Suprapubic skin (tissue), 4 donors: ENCODE measurements at regions not wholly inside any gene's neighbourhood (a gene's known extent, or its start where the extent isn't known, plus 50 kb on each side); places are given as distances from the start of the nearest gene placed in this dataset.

Experiments
- DNase-seq, 2 donors: peaks; one replicate each; pipeline ENCODE4 v3.0.0-alpha.2; 2019; ENCODE audit warnings: low spot score in 2 of 2
- H3K27ac ChIP-seq: fragments of 200-600 bp; sonication (generic); one replicate; pipeline ENCODE4 v1.5.1; 2019
- H3K27me3 ChIP-seq: fragments of 200-600 bp; sonication (generic); one replicate; pipeline ENCODE4 v1.5.1; 2019
- H3K36me3 ChIP-seq: fragments of 200-600 bp; sonication (generic); one replicate; pipeline ENCODE4 v1.5.1; 2019
- H3K4me1 ChIP-seq: fragments of 200-600 bp; sonication (generic); one replicate; pipeline ENCODE4 v1.5.1; 2019
- H3K4me3 ChIP-seq: fragments of 200-600 bp; sonication (generic); one replicate; pipeline ENCODE4 v1.5.1; 2019; ENCODE audit warnings: mild to moderate bottlenecking
- H3K9me3 ChIP-seq: fragments of 200-600 bp; sonication (generic); one replicate; pipeline ENCODE4 v1.5.1; 2019
- CTCF ChIP-seq, 2 donors: fragments of 200-600 bp in 1 of 2; fragments of 450-650 bp in 1 of 2; sonication (generic) in 1 of 2; IDR thresholded peaks; one replicate each; pipeline ENCODE4 v1.5.1; 2016 to 2019; ENCODE audit warnings: antibody characterized with exemption in 2 of 2, mild to moderate bottlenecking in 1 of 2, moderate library complexity in 1 of 2
- EP300 ChIP-seq: sonication (generic); formaldehyde crosslinking; IDR thresholded peaks from one replicate; pipeline ENCODE4 v1.6.1; 2017; ENCODE audit warnings: antibody characterized with exemption
- POLR2A ChIP-seq, 2 donors: fragments of 450-650 bp; IDR thresholded peaks; one replicate each; pipeline ENCODE4 v1.6.1; 2017; ENCODE audit warnings: antibody characterized with exemption in 2 of 2, mild to moderate bottlenecking in 2 of 2, moderate library complexity in 2 of 2
- POLR2AphosphoS5 ChIP-seq, 3 donors: sonication (generic); formaldehyde crosslinking; IDR thresholded peaks; one replicate each; pipeline ENCODE4 v1.6.1; 2017; ENCODE audit warnings: antibody characterized with exemption in 3 of 3
- WGBS: methylation state at CpG from one replicate; pipeline ENCODE4 v1.1.5; 2018; 5-methylcytosine and 5-hydroxymethylcytosine counted together

- Histone ChIP-seq H3K4me1 (no peaks in the 10 kb centered on the region), H3K36me3 (no peaks in the 10 kb centered on the region), H3K4me3 (no peak overlapping the region), H3K9me3 (no peaks in the 10 kb centered on the region), H3K27me3 (no peaks in the 10 kb centered on the region), H3K27ac (no peak overlapping the region)
- DNase-seq, result no peak
- TF ChIP-seq EP300, result no peak
- TF ChIP-seq POLR2A (IDR thresholded peaks at IDR 0.05), result no peak
- TF ChIP-seq CTCF (IDR thresholded peaks at IDR 0.05), result no peak
- TF ChIP-seq POLR2AphosphoS5 (IDR thresholded peaks at IDR 0.05), result no peak
- 80% methylated on average over 2 of the region's 2 CpGs for WGBS
Measured at GRCh38 chr3:15894382-15894781, 96.6 kb upstream of the ANKRD28 start.

- TF ChIP-seq POLR2A (IDR thresholded peaks at IDR 0.05) (no peak), POLR2AphosphoS5 (IDR thresholded peaks at IDR 0.05) (no peak), CTCF (IDR thresholded peaks at IDR 0.05) (no peak), EP300 (no peak)
- Histone ChIP-seq H3K4me1 (no peaks in the 10 kb centered on the region), H3K27me3 (no peaks in the 10 kb centered on the region), H3K9me3 (no peaks in the 10 kb centered on the region), H3K27ac (no peak overlapping the region), H3K4me3 (no peak overlapping the region), H3K36me3 (no peaks in the 10 kb centered on the region)
- WGBS, result 87% methylated on average over 2 of the region's 2 CpGs
- no peak for DNase-seq
Measured at GRCh38 chr3:15896500-15896899, 98.7 kb upstream of the ANKRD28 start.

- H3K27ac ChIP-seq, result no peak overlapping the region
- DNase-seq, result no peak
- 57% methylated on average over 2 of the region's 2 CpGs for WGBS
Measured at GRCh38 chr3:15899388-15899787, 101.6 kb upstream of the ANKRD28 start.

DNA sequence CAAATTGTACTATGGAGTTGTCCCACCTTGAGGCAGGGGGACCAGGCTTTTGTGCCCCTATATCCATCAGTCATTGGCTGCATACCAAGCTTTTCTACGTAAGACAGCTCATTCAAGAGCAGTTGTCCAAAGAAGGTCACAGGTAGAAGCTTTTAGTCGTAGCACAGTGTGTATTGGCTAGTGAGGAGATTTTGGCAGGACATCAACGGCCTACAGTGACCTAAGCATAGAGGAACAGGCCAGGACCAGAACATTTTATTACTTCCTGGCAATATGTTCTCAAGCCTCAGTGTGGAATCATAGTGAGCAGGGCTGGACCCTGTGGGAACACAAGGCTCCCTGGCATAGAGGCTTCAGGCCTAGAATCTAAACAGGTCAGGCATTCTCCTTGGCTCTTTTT, 105.4 kb upstream of the ANKRD28 start:
- no peak for DNase-seq
- Histone ChIP-seq H3K9me3 (no peaks in the 10 kb centered on the region), H3K27ac (peak overlapping the region; percentile 61)

More at GRCh38 chr3:15899388-15899787, 101.6 kb upstream of the ANKRD28 start:
- no peaks in the 10 kb centered on the region for H3K9me3 ChIP-seq
- TF ChIP-seq POLR2AphosphoS5 (IDR thresholded peaks at IDR 0.05) (no peak), POLR2A (IDR thresholded peaks at IDR 0.05) (no peak), CTCF (IDR thresholded peaks at IDR 0.05) (no peak), EP300 (no peak)
- H3K27me3 ChIP-seq, result no peaks in the 10 kb centered on the region
- peaks cover 10% of the 10 kb centered on the region for H3K4me1 ChIP-seq
- H3K36me3 ChIP-seq, result no peaks in the 10 kb centered on the region
- H3K4me3 ChIP-seq, result no peak overlapping the region

More for the DNA sequence above, 105.4 kb upstream of the ANKRD28 start:
- H3K27me3 ChIP-seq, result no peaks in the 10 kb centered on the region
- H3K36me3 ChIP-seq, result no peaks in the 10 kb centered on the region
- 64% methylated on average over 3 of the region's 3 CpGs for WGBS
- peaks cover 10% of the 10 kb centered on the region for H3K4me1 ChIP-seq
- no peak for TF ChIP-seq CTCF (IDR thresholded peaks at IDR 0.05)
- H3K4me3 ChIP-seq, result no peak overlapping the region
